K562 (cell line): ENCODE measurements at regions not wholly inside any gene's neighbourhood (a gene's known extent, or its start where the extent isn't known, plus 50 kb on each side); places are given as distances from the start of the nearest gene placed in this dataset.
A peak's percentile ranks its signal among the peaks of the same experiment; 100 is the strongest.

Experiments
- ATAC-seq: fragments of 200-7000 bp; cut with Tn5 transposase; 3 replicates; pipeline ENCODE4 v1.9.1; 2020; ENCODE audit warnings: moderate library complexity
- BruUV-seq: library from RNA; stranded (reverse); fragments of 400-500 nt; replicated peaks from 2 replicates; lab custom pipeline; 2021; lab: Mats Ljungman, UMichigan
- CTCF ChIA-PET: fragments of 300-600 bp; formaldehyde crosslinking; extraction: SDS; loops from one replicate; lab custom pipeline; 2021; ENCODE audit warnings: low intra/inter-chr PET ratio; lab: Yijun Ruan, JAX
- POLR2A ChIA-PET: fragments of 300-600, 350-650 bp; sonication (Branson Sonifier 250); formaldehyde crosslinking; extraction: SDS; loops from one replicate; lab custom pipeline; 2021; ENCODE audit warnings: antibody characterized with exemption, inconsistent platforms; lab: Yijun Ruan, JAX
- DNase-seq, 4 experiments: peaks; one replicate each; pipeline versions ENCODE4 v3.0.0 to v3.0.0-alpha.2; 2011 to 2018; ENCODE audit warnings: low spot score in 3 of 4, mixed read lengths in 3 of 4; ENCODE audit errors: extremely low read depth in 1 of 4
- FAIRE-seq: peaks from 2 replicates; lab custom pipeline; 2011; peaks lifted over from hg19 to GRCh38; lab: Jason Lieb, UNC
- H2AFZ ChIP-seq: 2 replicates; pipeline ENCODE4 v1.6.0; 2011; ENCODE audit warnings: low read depth, low read length, control low read depth, inconsistent platforms
- H3K27ac ChIP-seq: fragments of 200-600 bp; 3 replicates; pipeline ENCODE4 v1.8.0; 2011; ENCODE audit warnings: low read depth, mild to moderate bottlenecking, control low read depth, inconsistent platforms, low read length, moderate library complexity, mixed read lengths; ENCODE audit errors: extremely low read depth
- H3K27me3 ChIP-seq, 2 experiments: fragments of 300-600 bp in 1 of 2; 2 replicates in 1 of 2; 3 replicates in 1 of 2; pipeline versions ENCODE4 v1.6.0 to v1.8.0; 2011; ENCODE audit warnings: inconsistent platforms in 2 of 2, low read length in 2 of 2, mild to moderate bottlenecking in 1 of 2, mixed read lengths in 1 of 2, moderate library complexity in 1 of 2; ENCODE audit not compliant: control insufficient read depth in 2 of 2, insufficient read depth in 2 of 2
- H3K36me3 ChIP-seq: fragments of 300-600 bp; 3 replicates; pipeline ENCODE4 v1.8.0; 2011; ENCODE audit warnings: mild to moderate bottlenecking, low read length, inconsistent platforms; ENCODE audit not compliant: control insufficient read depth, insufficient read depth
- H3K4me1 ChIP-seq, 2 experiments: fragments of 200-600 bp in 1 of 2; replicated peaks in 1 of 2; 2 replicates in 1 of 2; 3 replicates in 1 of 2; pipeline versions ENCODE4 v1.5.1 to v1.8.0; 2011; ENCODE audit warnings: inconsistent platforms in 2 of 2, low read length in 2 of 2, mild to moderate bottlenecking in 1 of 2, mixed read lengths in 1 of 2, moderate library complexity in 1 of 2; ENCODE audit not compliant: control insufficient read depth in 2 of 2, insufficient read depth in 2 of 2
- H3K4me2 ChIP-seq: 2 replicates; pipeline ENCODE4 v1.6.1; 2011; ENCODE audit warnings: low read length, control low read depth, inconsistent platforms, mixed read lengths; ENCODE audit not compliant: insufficient read depth
- H3K4me3 ChIP-seq: fragments of 200-600 bp; sonication (generic), shearing (Covaris generic); 2 replicates; pipeline ENCODE4 v1.5.1; 2016; ENCODE audit warnings: control low read depth, inconsistent platforms
- H3K79me2 ChIP-seq: fragments of 200-600 bp; 3 replicates; pipeline ENCODE4 v1.8.0; 2011; ENCODE audit warnings: low read length, inconsistent platforms; ENCODE audit not compliant: control insufficient read depth, insufficient read depth
- H3K9ac ChIP-seq, 2 experiments: 2 replicates each; pipeline versions ENCODE4 v1.6.0 to v1.6.1; 2011; ENCODE audit warnings: low read depth in 2 of 2, low read length in 2 of 2, control low read depth in 1 of 2, inconsistent platforms in 1 of 2, mild to moderate bottlenecking in 1 of 2, mixed read lengths in 1 of 2; ENCODE audit not compliant: insufficient read depth in 1 of 2
- H3K9me1 ChIP-seq: one replicate; pipeline ENCODE4 v1.6.0; 2011; ENCODE audit warnings: inconsistent platforms, mild to moderate bottlenecking, low read length, moderate library complexity; ENCODE audit not compliant: control insufficient read depth, insufficient read depth
- H3K9me3 ChIP-seq: replicated peaks from 2 replicates; pipeline ENCODE4 v1.5.1; 2011; ENCODE audit warnings: low read depth, low read length, inconsistent platforms; ENCODE audit not compliant: control insufficient read depth, insufficient read depth
- H4K20me1 ChIP-seq: replicated peaks from 2 replicates; pipeline ENCODE4 v1.6.1; 2011; ENCODE audit warnings: low read length, inconsistent platforms, mixed read lengths; ENCODE audit not compliant: control insufficient read depth, insufficient read depth
- EGR1 ChIP-seq: fragments of 450-650 bp; conservative IDR thresholded peaks from 2 replicates; pipeline ENCODE4 v1.6.1; 2017; ENCODE audit warnings: mild to moderate bottlenecking
- HDAC1 ChIP-seq, 2 experiments: fragments of 450-650 bp; IDR thresholded peaks; 2 replicates each; pipeline ENCODE4 v1.6.1; 2016 to 2017; ENCODE audit warnings: inconsistent platforms in 1 of 2, mild to moderate bottlenecking in 1 of 2, moderate library complexity in 1 of 2
- KLF10 ChIP-seq: fragments of 250-450 bp; sonication (Bioruptor Pico); IDR thresholded peaks from 2 replicates; pipeline ENCODE4 v1.6.1; 2021; ENCODE audit warnings: matching md5 sums
- MED1 ChIP-seq: sonication (generic); formaldehyde crosslinking; IDR thresholded peaks from 2 replicates; pipeline ENCODE4 v1.8.1; 2023; ENCODE audit warnings: missing genetic modification reagents, borderline replicate concordance
- POLR2AphosphoS5 ChIP-seq: IDR thresholded peaks from 2 replicates; pipeline ENCODE4 v1.6.1; 2011; ENCODE audit warnings: mild to moderate bottlenecking, low read depth, low read length, moderate library complexity; ENCODE audit not compliant: control insufficient read depth, insufficient read depth
- RBBP5 ChIP-seq: fragments of 200-600 bp; sonication (generic); IDR thresholded peaks from 2 replicates; pipeline ENCODE4 v1.6.1; 2012; ENCODE audit warnings: borderline replicate concordance, mild to moderate bottlenecking, low read length, control low read depth, inconsistent platforms; ENCODE audit not compliant: insufficient read depth, poor library complexity, severe bottlenecking
- SETDB1 ChIP-seq: IDR thresholded peaks from one replicate; pipeline ENCODE4 v1.6.1; 2012; ENCODE audit warnings: low read length, control low read depth, inconsistent platforms
- SMAD2 ChIP-seq: fragments of 150-350 bp; IDR thresholded peaks from 2 replicates; pipeline ENCODE4 v1.6.1; 2014; ENCODE audit warnings: low read depth, mild to moderate bottlenecking, low read length
- THRB ChIP-seq: fragments of 450-650 bp; formaldehyde crosslinking; conservative IDR thresholded peaks from 2 replicates; pipeline ENCODE4 v1.4.0; 2022; ENCODE audit warnings: mild to moderate bottlenecking, missing genetic modification characterization
- ZNF717 ChIP-seq: fragments of 250-450 bp; sonication (Bioruptor Pico); IDR thresholded peaks from 2 replicates; pipeline ENCODE4 v1.5.0; 2021
- WGBS: fragments of 100-300 bp; shearing (Covaris generic); methylation state at CpG from one replicate; pipeline ENCODE4 v1.1.6; 2016; ENCODE audit warnings: low coverage, mixed read lengths; ENCODE audit not compliant: insufficient coverage; ENCODE audit errors: missing lambda C conversion rate; 5-methylcytosine and 5-hydroxymethylcytosine counted together
- in situ Hi-C: fragments of 300-500 bp; cut with MboI; formaldehyde crosslinking; loops from 4 replicates; pipeline ENCODE4 v1.15.0; 2018; ENCODE audit warnings: inconsistent platforms, mixed read lengths
- intact Hi-C: fragments of 100-400 bp; cut with micrococcal nuclease; formaldehyde crosslinking; loops from 2 replicates; pipeline ENCODE4 v1.14.2; 2022

GRCh38 chr11:119476038-119476437 is 53.1 kb upstream of the THY1 start:
- FAIRE-seq: no peak
- 0 out of 2 replicates have a peak, but pooled peaks cover 4% of the 10 kb centered on the region for H4K20me1 ChIP-seq
- in situ Hi-C loops (no loop called here), intact Hi-C loops (no loop called here)
- H3K36me3 ChIP-seq: no peaks in the 10 kb centered on the region
- BruUV-seq: no TSS peak
- H2AFZ ChIP-seq: no peak overlapping the region
- DNase-seq: no peak
- CTCF ChIA-PET: interaction anchor here (0.6 to 3.6 kb wide), 4 partner anchors 92 to 123 kb away, joined by 3 to 51 read pairs (median 5); no protein-coding TSS in a partner anchor
- no peak overlapping the region for H3K4me2 ChIP-seq
- POLR2A ChIA-PET: interaction anchor here (1.1 kb wide), 1 partner anchor 12 kb away, joined by 5 read pairs; no protein-coding TSS in a partner anchor
- H3K27me3 ChIP-seq: 0 out of 5 replicates have a peak, but pooled peaks cover 0 to 9% of the 10 kb centered on the region in 2 experiments
- no peak for ATAC-seq
- H3K9me3 ChIP-seq: no peaks in the 10 kb centered on the region
- no peak overlapping the region for H3K27ac ChIP-seq
- TF ChIP-seq EGR1: peak; percentile 62
- 0 out of 2 replicates have a peak, but pooled peaks have one; percentile 45 for TF ChIP-seq THRB
- no peak for TF ChIP-seq MED1 (CRISPR knock-in tag)
- TF ChIP-seq SETDB1: no peak
- no peak for TF ChIP-seq RBBP5
- no peak for TF ChIP-seq KLF10 (CRISPR knock-in tag)
- TF ChIP-seq POLR2AphosphoS5: no peak
- no peak for TF ChIP-seq ZNF717
- TF ChIP-seq HDAC1 (IDR thresholded peaks at IDR 0.05): peak in 1 of 2 experiments; percentile 19; a peak in 1 of 4 replicates
- no peak for TF ChIP-seq SMAD2
- TF ChIP-seq, all 486 proteins: peak for 3
- H3K4me1 ChIP-seq: peaks cover 13 to 22% of the 10 kb centered on the region in 2 experiments; a peak in 4 of 5 replicates
- no peak overlapping the region for H3K9ac ChIP-seq
- H3K79me2 ChIP-seq: no peaks in the 10 kb centered on the region
- H3K9me1 ChIP-seq: no peaks in the 10 kb centered on the region
- WGBS: 0% methylated on average over 2 of the region's 2 CpGs
- no peak overlapping the region for H3K4me3 ChIP-seq
